T-cell (primary cell): ENCODE measurements at regions not wholly inside any gene's neighbourhood (a gene's known extent, or its start where the extent isn't known, plus 50 kb on each side); places are given as distances from the start of the nearest gene placed in this dataset.

Experiments
- ATAC-seq, 4 experiments: fragments of 200-7000 bp in 3 of 4; fragments of 150-1000 bp in 1 of 4; cut with Tn5 transposase; replicated peaks in 1 of 4; 1 replicate in 3 of 4; 2 replicates in 1 of 4; pipeline ENCODE4 v1.10.0; 2021; ENCODE audit warnings: moderate library complexity in 3 of 4, mild to moderate bottlenecking in 2 of 4, moderate number of reproducible peaks in 1 of 4
- CTCF ChIA-PET, 2 donors: fragments of 300-600 bp; sonication (Branson Sonifier 250); formaldehyde crosslinking; loops; one replicate each; lab custom pipeline; 2022; ENCODE audit warnings: antibody characterized with exemption in 2 of 2; lab: Charles Lee
- POLR2A ChIA-PET, 2 donors: fragments of 300-600 bp; sonication (Branson Sonifier 250); formaldehyde crosslinking; loops; one replicate each; lab custom pipeline; 2022; ENCODE audit warnings: antibody characterized with exemption in 2 of 2; lab: Charles Lee
- DNase-seq, 35 experiments: peaks; one replicate each; pipeline versions ENCODE4 v3.0.0 to v3.0.0-alpha.2; 2013 to 2023
- H3K27ac ChIP-seq: one replicate; pipeline ENCODE4 v1.5.1; 2013; ENCODE audit warnings: low read length
- H3K27me3 ChIP-seq, 2 experiments: replicated peaks in 1 of 2; 1 replicate in 1 of 2; 2 replicates in 1 of 2; pipeline versions ENCODE4 v1.6.1 to v1.7.0; 2013; ENCODE audit warnings: low read length in 1 of 2, mixed read lengths in 1 of 2; ENCODE audit not compliant: control insufficient read depth in 2 of 2, insufficient read depth in 2 of 2; ENCODE audit errors: extremely low read depth in 1 of 2
- H3K36me3 ChIP-seq, 2 donors: 1 replicate in 1 of 2; 2 replicates in 1 of 2; pipeline versions ENCODE4 v1.6.1 to v1.7.0; 2013; ENCODE audit warnings: low read length in 1 of 2; ENCODE audit not compliant: control insufficient read depth in 2 of 2, insufficient read depth in 1 of 2; ENCODE audit errors: extremely low read depth in 1 of 2
- H3K4me1 ChIP-seq, 2 experiments: 1 replicate in 1 of 2; 2 replicates in 1 of 2; pipeline versions ENCODE4 v1.6.1 to v1.7.0; 2013; ENCODE audit warnings: low read length in 2 of 2, mixed read lengths in 1 of 2; ENCODE audit not compliant: insufficient read depth in 2 of 2, control insufficient read depth in 1 of 2; ENCODE audit errors: extremely low read depth in 1 of 2
- H3K4me3 ChIP-seq, 2 donors: 1 replicate in 1 of 2; 2 replicates in 1 of 2; pipeline versions ENCODE4 v1.5.1 to v1.7.0; 2013; ENCODE audit warnings: mild to moderate bottlenecking in 2 of 2, low read length in 1 of 2, moderate library complexity in 1 of 2; ENCODE audit not compliant: control insufficient read depth in 1 of 2; ENCODE audit errors: extremely low read depth in 1 of 2
- H3K9me3 ChIP-seq: 2 replicates; pipeline ENCODE4 v1.7.0; 2013
- H3K27ac Mint-ChIP-seq, 2 donors: one replicate each; pipeline ENCODE4 v1.8.0; 2020 to 2021; ENCODE audit warnings: mild to moderate bottlenecking in 2 of 2, mixed read lengths in 2 of 2
- H3K27me3 Mint-ChIP-seq, 2 donors: one replicate each; pipeline ENCODE4 v1.8.0; 2021 to 2022; ENCODE audit warnings: mixed read lengths in 2 of 2
- H3K36me3 Mint-ChIP-seq: one replicate; pipeline ENCODE4 v1.8.0; 2021; ENCODE audit warnings: mixed read lengths
- H3K4me1 Mint-ChIP-seq, 3 donors: one replicate each; pipeline ENCODE4 v1.8.0; 2020 to 2022; ENCODE audit warnings: mixed read lengths in 3 of 3, mild to moderate bottlenecking in 1 of 3
- H3K4me3 Mint-ChIP-seq, 3 donors: one replicate each; pipeline ENCODE4 v1.8.0; 2020 to 2022; ENCODE audit warnings: mild to moderate bottlenecking in 3 of 3, mixed read lengths in 3 of 3, moderate library complexity in 3 of 3
- H3K9me3 Mint-ChIP-seq, 3 donors: one replicate each; pipeline ENCODE4 v1.8.0; 2020 to 2022; ENCODE audit warnings: mixed read lengths in 3 of 3
- WGBS: methylation state at CpG from one replicate; pipeline ENCODE4 v1.1.5; 2013; ENCODE audit warnings: missing lambda C conversion rate; ENCODE audit not compliant: insufficient coverage; 5-methylcytosine and 5-hydroxymethylcytosine counted together

DNA sequence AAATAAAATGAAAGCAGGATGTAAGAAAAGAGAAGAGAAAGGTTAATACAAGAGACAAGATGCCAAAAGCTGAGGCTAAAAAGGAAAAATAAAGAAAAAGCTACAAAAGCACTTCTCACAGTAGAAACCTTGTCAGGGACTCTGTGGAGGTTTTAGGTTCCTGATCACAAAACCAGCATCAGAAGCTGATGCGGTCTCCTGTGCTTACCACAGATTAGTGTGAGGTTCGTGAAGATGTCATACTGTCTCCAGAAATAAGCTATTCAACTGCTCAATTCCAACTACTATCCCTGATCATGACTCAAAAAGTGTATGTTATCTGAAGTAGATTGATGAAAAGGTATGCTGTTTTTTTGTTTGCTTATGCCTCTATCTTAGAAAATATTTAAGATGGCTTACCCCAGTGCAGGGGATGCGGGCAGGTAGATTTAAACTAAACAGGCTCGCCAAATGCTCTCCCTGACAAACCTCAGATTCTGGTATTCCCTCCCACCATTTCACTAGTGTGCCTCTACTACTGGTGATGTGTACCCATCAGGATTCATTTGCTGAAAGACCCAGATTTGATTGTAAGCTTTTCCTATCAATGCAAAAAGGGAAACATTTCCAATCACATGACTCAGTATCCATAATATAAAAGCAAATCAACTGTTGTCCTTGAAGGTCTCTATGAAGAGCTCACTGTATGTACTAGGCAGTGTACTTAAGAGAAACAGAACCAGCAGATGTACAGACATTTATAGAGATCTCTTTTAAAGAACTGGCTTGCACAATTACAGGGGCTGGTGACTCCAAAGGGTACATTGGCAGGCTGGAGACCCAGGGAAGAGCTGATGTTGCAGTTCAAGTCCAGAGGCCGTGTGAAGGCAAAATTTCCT is 169.5 kb upstream of the FOXN3 start:
- 85% methylated on average over 2 of the region's 5 CpGs for WGBS
- no peak overlapping the region for H3K27ac ChIP-seq
- Mint-ChIP-seq H3K36me3 (peaks cover 69% of the 10 kb centered on the region), H3K9me3 (peaks cover 0 to 2% (median under 1%) of the 10 kb centered on the region in 3 donors), H3K27me3 (no peaks in the 10 kb centered on the region), H3K4me3 (peak overlapping the region in 1 of 3 donors; percentile 18), H3K27ac (peak overlapping the region; percentile 65 to 76), H3K4me1 (peaks cover 72 to 85% (median 77%) of the 10 kb centered on the region in 3 donors)
- POLR2A ChIA-PET = interaction anchor here (0.7 to 0.8 kb wide), 2 partner anchors 22 to 158 kb away, joined by 4 to 7 read pairs; no protein-coding TSS in a partner anchor
- no peak overlapping the region for H3K4me3 ChIP-seq
- CTCF ChIA-PET = no interaction called here
- H3K9me3 ChIP-seq = no peaks in the 10 kb centered on the region
- peak; percentile 67 to 99 (median 85) for ATAC-seq
- no peaks in the 10 kb centered on the region for H3K27me3 ChIP-seq
- peaks cover 0 to 9% of the 10 kb centered on the region in 2 donors for H3K36me3 ChIP-seq
- H3K4me1 ChIP-seq = peaks cover 16 to 24% of the 10 kb centered on the region in 2 experiments
- peak in 20 of 35 experiments; percentile 3 to 57 (median 18) for DNase-seq

DNA sequence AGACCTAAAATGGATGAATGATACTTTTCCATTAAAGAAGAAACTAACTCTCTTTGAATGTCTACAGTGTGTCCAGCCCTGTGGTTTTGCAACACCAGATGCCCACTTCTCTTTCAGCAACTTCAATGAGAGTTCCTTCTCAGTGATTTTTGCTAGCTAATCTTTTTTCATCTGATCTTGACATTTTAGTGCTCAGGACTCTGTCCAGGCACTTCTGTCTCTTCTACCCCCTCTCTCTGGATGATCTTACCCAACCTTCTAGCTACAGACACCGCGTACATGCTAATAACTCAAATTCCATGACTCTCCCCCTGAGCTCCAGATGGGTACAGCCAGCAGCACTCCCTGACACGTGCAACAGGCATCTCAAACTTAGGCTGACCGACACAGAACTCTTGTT is 161.1 kb upstream of the FOXN3 start:
- Mint-ChIP-seq H3K4me3 (no peak overlapping the region), H3K9me3 (no peaks in the 10 kb centered on the region), H3K27me3 (no peaks in the 10 kb centered on the region), H3K27ac (no peak overlapping the region), H3K36me3 (peaks cover 44% of the 10 kb centered on the region), H3K4me1 (peaks cover 54 to 70% (median 66%) of the 10 kb centered on the region in 3 donors)
- H3K9me3 ChIP-seq = no peaks in the 10 kb centered on the region
- peaks cover 2 to 18% of the 10 kb centered on the region in 2 donors for H3K36me3 ChIP-seq
- CTCF ChIA-PET = no interaction called here
- ATAC-seq (no peak), DNase-seq (no peak)
- no peaks in the 10 kb centered on the region for H3K27me3 ChIP-seq
- no peak overlapping the region for H3K4me3 ChIP-seq
- POLR2A ChIA-PET = no interaction called here
- WGBS = 97% methylated on average over 4 of the region's 4 CpGs
- H3K27ac ChIP-seq = no peak overlapping the region
- H3K4me1 ChIP-seq = peaks cover 0 to 11% of the 10 kb centered on the region in 2 experiments

DNA sequence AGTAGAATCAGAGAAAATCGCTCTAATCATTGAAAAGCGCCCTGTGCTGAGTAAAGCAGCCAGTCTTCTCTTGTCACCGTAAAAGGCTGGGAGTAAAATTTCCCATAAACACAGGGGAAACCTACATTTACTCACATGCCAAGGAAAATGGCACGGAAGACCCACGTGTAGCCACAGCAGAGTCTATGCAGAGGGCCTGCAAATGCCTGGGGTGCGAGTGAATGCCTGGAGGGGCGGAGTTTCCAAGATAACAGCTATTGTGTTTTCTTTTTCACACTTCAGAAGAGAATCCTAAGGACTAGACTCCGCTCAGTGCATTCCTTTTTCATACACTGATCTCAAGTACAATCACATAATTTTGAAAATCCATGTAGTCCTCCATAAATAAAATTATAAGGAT is 159.9 kb upstream of the FOXN3 start:
- Mint-ChIP-seq H3K9me3 (no peaks in the 10 kb centered on the region), H3K36me3 (peaks cover 35% of the 10 kb centered on the region), H3K4me3 (no peak overlapping the region), H3K27ac (no peak overlapping the region), H3K27me3 (no peaks in the 10 kb centered on the region), H3K4me1 (peaks cover 57 to 67% (median 67%) of the 10 kb centered on the region in 3 donors)
- no peak overlapping the region for H3K27ac ChIP-seq
- DNase-seq = no peak
- peaks cover 0 to 15% of the 10 kb centered on the region in 2 experiments for H3K4me1 ChIP-seq
- no peak for ATAC-seq
- 88% methylated on average over 4 of the region's 8 CpGs for WGBS
- POLR2A ChIA-PET = no interaction called here
- no peaks in the 10 kb centered on the region for H3K27me3 ChIP-seq
- H3K4me3 ChIP-seq = no peak overlapping the region
- no peaks in the 10 kb centered on the region for H3K9me3 ChIP-seq
- H3K36me3 ChIP-seq = peaks cover 2 to 18% of the 10 kb centered on the region in 2 donors
- CTCF ChIA-PET = no interaction called here

DNA sequence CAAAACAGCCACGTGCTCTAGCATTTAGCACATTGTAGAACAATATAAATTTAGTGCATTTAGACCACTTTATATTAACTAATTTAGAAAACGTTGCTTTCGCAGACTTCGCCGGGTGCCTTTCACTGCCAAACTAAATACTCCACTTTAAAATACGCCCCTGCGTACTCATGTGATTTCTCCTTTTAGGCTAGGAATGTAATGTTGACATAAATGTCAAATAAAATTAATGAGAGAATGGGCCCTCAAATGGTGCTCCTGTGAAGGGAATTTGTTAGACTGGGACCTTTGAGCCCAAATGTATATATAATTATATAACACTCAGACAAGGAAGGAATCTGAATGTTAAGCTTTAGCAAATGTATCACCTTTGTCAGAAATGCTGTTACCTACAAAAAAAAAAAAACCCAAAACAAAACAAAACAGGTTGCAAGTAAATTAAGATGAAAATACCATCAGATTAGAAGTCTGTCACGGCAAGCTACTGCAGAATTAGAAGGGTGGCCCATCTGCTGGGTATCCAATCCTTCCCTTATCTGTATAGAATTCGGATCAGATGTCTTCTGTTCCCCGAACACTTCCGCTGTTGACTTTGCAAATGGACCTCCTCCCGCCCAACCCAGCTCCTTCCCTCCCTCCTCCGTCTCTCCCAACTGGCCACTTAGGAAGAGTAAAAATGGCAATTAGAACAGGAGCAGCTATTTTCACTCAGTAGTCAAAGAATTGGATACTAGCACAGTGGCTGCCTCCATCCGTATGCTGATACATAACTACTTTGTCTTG is 159.3 kb upstream of the FOXN3 start:
- Mint-ChIP-seq H3K4me1 (peaks cover 60 to 68% (median 61%) of the 10 kb centered on the region in 3 donors), H3K27me3 (no peaks in the 10 kb centered on the region), H3K9me3 (no peaks in the 10 kb centered on the region), H3K36me3 (peaks cover 29% of the 10 kb centered on the region), H3K27ac (no peak overlapping the region), H3K4me3 (no peak overlapping the region)
- Histone ChIP-seq H3K36me3 (peaks cover 2 to 15% of the 10 kb centered on the region in 2 donors), H3K4me1 (peaks cover 0 to 15% of the 10 kb centered on the region in 2 experiments), H3K9me3 (no peaks in the 10 kb centered on the region), H3K27ac (no peak overlapping the region), H3K27me3 (no peaks in the 10 kb centered on the region), H3K4me3 (no peak overlapping the region)
- 91% methylated on average over 4 of the region's 14 CpGs for WGBS
- ChIA-PET CTCF (no interaction called here), POLR2A (no interaction called here)
- ATAC-seq (no peak), DNase-seq (no peak)

DNA sequence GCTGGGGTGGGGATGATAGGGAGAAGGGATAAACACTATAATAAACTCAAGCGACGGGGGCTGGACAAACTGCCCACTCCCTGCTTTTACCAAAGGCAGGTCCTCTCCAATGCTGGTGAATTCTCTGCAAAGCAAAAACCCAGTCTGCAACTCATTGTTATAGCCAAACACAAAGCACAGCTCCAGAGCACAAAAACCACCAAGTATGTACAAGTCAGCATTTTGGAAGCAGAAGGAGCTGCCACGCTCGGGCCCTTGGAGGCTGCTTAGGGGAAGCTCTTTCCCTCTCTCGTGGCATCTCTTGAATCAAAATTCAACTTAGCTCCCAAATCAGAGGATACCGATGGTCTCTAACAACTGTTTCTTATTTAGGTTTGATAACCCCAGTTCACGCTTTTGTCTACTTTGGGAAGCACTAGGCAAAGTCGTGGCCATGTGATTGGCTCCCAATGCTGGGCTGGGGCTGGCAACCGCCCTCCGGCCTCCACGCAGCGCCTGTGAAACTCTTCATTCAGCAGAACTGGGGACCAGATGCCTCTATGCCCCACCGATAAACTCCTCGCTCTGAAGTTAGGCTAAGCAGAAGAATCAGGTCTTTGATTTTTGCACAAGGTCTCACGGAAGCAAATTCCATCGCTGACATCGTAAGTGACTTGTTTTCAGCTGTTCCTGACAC is 158.5 kb upstream of the FOXN3 start:
- H3K4me3 ChIP-seq = no peak overlapping the region
- H3K4me1 ChIP-seq = peaks cover 0 to 15% of the 10 kb centered on the region in 2 experiments
- no peaks in the 10 kb centered on the region for H3K27me3 Mint-ChIP-seq
- no peak overlapping the region for H3K4me3 Mint-ChIP-seq
- no peaks in the 10 kb centered on the region for H3K9me3 Mint-ChIP-seq
- no peaks in the 10 kb centered on the region for H3K9me3 ChIP-seq
- H3K27me3 ChIP-seq = no peaks in the 10 kb centered on the region
- no peak overlapping the region for H3K27ac Mint-ChIP-seq
- no peak overlapping the region for H3K27ac ChIP-seq
- peaks cover 3 to 9% of the 10 kb centered on the region in 2 donors for H3K36me3 ChIP-seq
- CTCF ChIA-PET = no interaction called here
- WGBS = 97% methylated on average over 13 of the region's 17 CpGs
- peaks cover 60 to 74% (median 64%) of the 10 kb centered on the region in 3 donors for H3K4me1 Mint-ChIP-seq
- DNase-seq = no peak
- ATAC-seq = no peak
- H3K36me3 Mint-ChIP-seq = peaks cover 29% of the 10 kb centered on the region
- POLR2A ChIA-PET = no interaction called here

DNA sequence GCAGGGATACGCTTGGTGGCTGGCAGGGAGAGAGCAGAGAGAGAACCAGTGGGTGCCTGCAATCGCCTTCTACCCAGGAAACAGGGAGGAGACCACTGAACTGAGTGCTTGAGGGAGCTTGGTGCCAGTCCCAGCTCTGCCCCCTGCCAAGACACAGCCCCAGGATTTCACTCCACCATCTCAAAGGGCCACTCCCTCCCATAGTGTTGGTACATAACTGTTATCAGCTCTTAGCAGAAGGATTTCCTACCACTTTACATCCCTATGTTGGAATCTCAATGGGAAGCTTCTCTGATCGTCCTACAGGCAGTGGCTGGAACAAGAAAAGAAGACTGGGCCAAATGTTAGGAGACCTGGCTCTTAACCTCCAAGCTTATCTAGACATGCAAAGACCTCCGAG is 157.4 kb upstream of the FOXN3 start:
- no peak for DNase-seq
- Mint-ChIP-seq H3K9me3 (no peaks in the 10 kb centered on the region), H3K4me1 (peaks cover 63 to 79% (median 68%) of the 10 kb centered on the region in 3 donors), H3K27ac (peak overlapping the region; percentile 11 to 52), H3K36me3 (peaks cover 29% of the 10 kb centered on the region), H3K27me3 (no peaks in the 10 kb centered on the region), H3K4me3 (no peak overlapping the region)
- H3K27ac ChIP-seq = no peak overlapping the region
- CTCF ChIA-PET = interaction anchor here in 1 of 2 donors (0.6 kb wide), 1 partner anchor 1460 kb away, joined by 3 read pairs; no protein-coding TSS in a partner anchor
- H3K9me3 ChIP-seq = no peaks in the 10 kb centered on the region
- peaks cover 0 to 19% of the 10 kb centered on the region in 2 experiments for H3K4me1 ChIP-seq
- H3K36me3 ChIP-seq = peaks cover 4 to 8% of the 10 kb centered on the region in 2 donors
- ATAC-seq = no peak
- POLR2A ChIA-PET = no interaction called here
- 94% methylated on average over 2 of the region's 4 CpGs for WGBS
- no peaks in the 10 kb centered on the region for H3K27me3 ChIP-seq
- H3K4me3 ChIP-seq = no peak overlapping the region
